NT2/D1 (cell line): ENCODE measurements at regions not wholly inside any gene's neighbourhood (a gene's known extent, or its start where the extent isn't known, plus 50 kb on each side); places are given as distances from the start of the nearest gene placed in this dataset.

Source experiments
- SUZ12 ChIP-seq: IDR thresholded peaks from 2 replicates; pipeline ENCODE4 v1.6.1; 2011; ENCODE audit not compliant: insufficient read length, insufficient read depth; ENCODE audit errors: extremely low read depth
- YY1 ChIP-seq: IDR thresholded peaks from 2 replicates; pipeline ENCODE4 v1.6.1; 2011; ENCODE audit not compliant: insufficient read length, insufficient read depth
- ZNF274 ChIP-seq: IDR thresholded peaks from 2 replicates; pipeline ENCODE4 v1.6.1; 2011; ENCODE audit warnings: mild to moderate bottlenecking, low read depth, low read length

DNA sequence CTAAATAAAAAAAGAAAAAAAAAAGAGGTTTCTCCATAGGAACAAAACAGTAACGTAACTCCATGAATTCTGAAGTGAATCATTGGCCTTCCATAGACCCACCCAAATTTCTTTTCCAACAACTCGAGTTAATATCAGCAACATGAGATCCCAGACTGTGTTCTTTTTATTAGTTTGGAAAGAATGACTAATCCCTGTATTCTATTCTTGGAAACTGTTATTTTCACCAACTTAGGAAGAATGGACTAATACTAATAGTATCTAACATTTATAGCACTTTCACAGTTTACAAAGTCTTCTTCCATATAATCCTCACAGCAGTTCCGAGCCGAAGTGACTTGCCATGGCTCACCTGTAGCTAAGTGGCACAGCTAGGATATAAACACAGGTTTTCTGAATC lies 72.7 kb upstream of the SLC4A7 start:
- TF ChIP-seq ZNF274: no peak
- TF ChIP-seq YY1: no peak
- no peak for TF ChIP-seq SUZ12
